HG02884 (cell line): ENCODE measurements at regions not wholly inside any gene's neighbourhood (a gene's known extent, or its start where the extent isn't known, plus 50 kb on each side); places are given as distances from the start of the nearest gene placed in this dataset.

Source experiments
- ATAC-seq: cut with Tn5 transposase; IDR thresholded peaks from one replicate; pipeline ENCODE4 v1.9.1; 2021; ENCODE audit warnings: mild to moderate bottlenecking, moderate library complexity; ENCODE audit not compliant: unreplicated experiment

GRCh38 chr2:114384441-114384840 lies 58.0 kb upstream of the DPP10 start:
- ATAC-seq = no peak

- ATAC-seq = no peak
These were observed 53.4 kb upstream of the DPP10 start for GRCh38 chr2:114389021-114389420.
